H9 (cell line): ENCODE measurements at regions not wholly inside any gene's neighbourhood (a gene's known extent, or its start where the extent isn't known, plus 50 kb on each side); places are given as distances from the start of the nearest gene placed in this dataset.

Source experiments
- DNase-seq: peaks from one replicate; pipeline ENCODE4 v3.0.0-alpha.2; 2017
- H2AFZ ChIP-seq: one replicate; pipeline ENCODE4 v1.6.1; 2013; ENCODE audit warnings: mild to moderate bottlenecking, low read length, control low read depth, moderate library complexity
- H2AK5ac ChIP-seq: 2 replicates; pipeline ENCODE4 v1.6.1; 2013; ENCODE audit warnings: low read length, control low read depth, mixed read lengths; ENCODE audit not compliant: insufficient read length
- H2BK120ac ChIP-seq: one replicate; pipeline ENCODE4 v1.6.1; 2013; ENCODE audit warnings: low read depth, mild to moderate bottlenecking, low read length, control low read depth, inconsistent platforms; ENCODE audit not compliant: poor library complexity, severe bottlenecking
- H2BK12ac ChIP-seq: 2 replicates; pipeline ENCODE4 v1.6.1; 2013; ENCODE audit warnings: low read length, control low read depth, mixed read lengths, low read depth; ENCODE audit not compliant: insufficient read length
- H2BK15ac ChIP-seq: 2 replicates; pipeline ENCODE4 v1.6.1; 2013; ENCODE audit warnings: low read depth, low read length, control low read depth
- H2BK20ac ChIP-seq: one replicate; pipeline ENCODE4 v1.6.1; 2013; ENCODE audit warnings: low read depth, mild to moderate bottlenecking, low read length, control low read depth, inconsistent platforms; ENCODE audit not compliant: poor library complexity, severe bottlenecking
- H2BK5ac ChIP-seq: 2 replicates; pipeline ENCODE4 v1.6.1; 2013; ENCODE audit warnings: low read length, control low read depth, mixed read lengths; ENCODE audit not compliant: insufficient read length
- H3K14ac ChIP-seq: 2 replicates; pipeline ENCODE4 v1.6.1; 2013; ENCODE audit warnings: low read length, control low read depth; ENCODE audit not compliant: insufficient read depth
- H3K18ac ChIP-seq: 2 replicates; pipeline ENCODE4 v1.6.1; 2013; ENCODE audit warnings: low read depth, mild to moderate bottlenecking, mixed read lengths, low read length, control low read depth; ENCODE audit not compliant: insufficient read length
- H3K23ac ChIP-seq: 2 replicates; pipeline ENCODE4 v1.6.1; 2013; ENCODE audit warnings: low read length, control low read depth, mixed read lengths, low read depth; ENCODE audit not compliant: insufficient read length
- H3K23me2 ChIP-seq: 2 replicates; pipeline ENCODE4 v1.6.1; 2013; ENCODE audit warnings: low read depth, mild to moderate bottlenecking, mixed read lengths, low read length, control low read depth; ENCODE audit not compliant: insufficient read length, poor library complexity, severe bottlenecking
- H3K27ac ChIP-seq: 2 replicates; pipeline ENCODE4 v1.5.1; 2013; ENCODE audit warnings: low read length, control low read depth, mixed read lengths, low read depth; ENCODE audit not compliant: insufficient read length
- H3K27me3 ChIP-seq: 2 replicates; pipeline ENCODE4 v1.6.1; 2013; ENCODE audit warnings: low read length, control low read depth, inconsistent platforms; ENCODE audit not compliant: insufficient read depth
- H3K4ac ChIP-seq: 2 replicates; pipeline ENCODE4 v1.6.1; 2013; ENCODE audit warnings: low read depth, mild to moderate bottlenecking, control low read depth, inconsistent platforms, low read length, moderate library complexity
- H3K4me1 ChIP-seq: 2 replicates; pipeline ENCODE4 v1.6.1; 2013; ENCODE audit warnings: low read length, control low read depth, inconsistent platforms; ENCODE audit not compliant: insufficient read depth
- H3K4me2 ChIP-seq: 2 replicates; pipeline ENCODE4 v1.6.1; 2013; ENCODE audit warnings: low read length, control low read depth, mixed read lengths; ENCODE audit not compliant: insufficient read length, insufficient read depth
- H3K56ac ChIP-seq: 2 replicates; pipeline ENCODE4 v1.6.1; 2013; ENCODE audit warnings: low read depth, mild to moderate bottlenecking, mixed read lengths, low read length, control low read depth; ENCODE audit not compliant: insufficient read length
- H3K79me1 ChIP-seq: 2 replicates; pipeline ENCODE4 v1.6.1; 2013; ENCODE audit warnings: low read depth, mild to moderate bottlenecking, moderate library complexity, low read length, control low read depth, inconsistent platforms; ENCODE audit not compliant: insufficient read depth, poor library complexity, severe bottlenecking
- H3K79me2 ChIP-seq: 2 replicates; pipeline ENCODE4 v1.6.1; 2013; ENCODE audit warnings: low read length, control low read depth, inconsistent platforms; ENCODE audit not compliant: insufficient read depth
- H3K9ac ChIP-seq: 2 replicates; pipeline ENCODE4 v1.6.1; 2013; ENCODE audit warnings: low read length, control low read depth, mixed read lengths; ENCODE audit not compliant: insufficient read length; ENCODE audit errors: extremely low read depth
- H3K9me3 ChIP-seq: one replicate; pipeline ENCODE4 v1.6.1; 2013; ENCODE audit warnings: low read depth, low read length, inconsistent platforms; ENCODE audit not compliant: control insufficient read depth
- H3T11ph ChIP-seq: one replicate; pipeline ENCODE4 v1.6.1; 2013; ENCODE audit warnings: mild to moderate bottlenecking, low read length, control low read depth, inconsistent platforms
- H4K20me1 ChIP-seq: one replicate; pipeline ENCODE4 v1.6.1; 2013; ENCODE audit not compliant: control insufficient read depth, insufficient read length, insufficient read depth
- H4K5ac ChIP-seq: 2 replicates; pipeline ENCODE4 v1.6.1; 2013; ENCODE audit warnings: low read depth, mild to moderate bottlenecking, mixed read lengths, low read length, control low read depth; ENCODE audit not compliant: insufficient read length
- H4K8ac ChIP-seq: replicated peaks from 2 replicates; pipeline ENCODE4 v1.6.1; 2013; ENCODE audit warnings: low read length, control low read depth, mixed read lengths, low read depth; ENCODE audit not compliant: insufficient read length
- H4K91ac ChIP-seq: 2 replicates; pipeline ENCODE4 v1.6.1; 2013; ENCODE audit warnings: low read depth, mild to moderate bottlenecking, moderate library complexity, mixed read lengths, low read length, control low read depth; ENCODE audit not compliant: insufficient read length
- H3K27ac Mint-ChIP-seq, 3 experiments: 2 replicates in 2 of 3; 3 replicates in 1 of 3; pipeline ENCODE4 v1.8.0; 2020 to 2021; ENCODE audit warnings: mixed read lengths in 3 of 3, mild to moderate bottlenecking in 1 of 3, moderate library complexity in 1 of 3
- H3K27me3 Mint-ChIP-seq: 2 replicates; pipeline ENCODE4 v1.8.0; 2021; ENCODE audit warnings: low read depth, mild to moderate bottlenecking, moderate library complexity, mixed read lengths
- H3K36me3 Mint-ChIP-seq, 3 experiments: 2 replicates in 2 of 3; 3 replicates in 1 of 3; pipeline ENCODE4 v1.8.0; 2020 to 2021; ENCODE audit warnings: low read depth in 3 of 3, mixed read lengths in 3 of 3; ENCODE audit not compliant: insufficient read depth in 1 of 3
- H3K4me1 Mint-ChIP-seq, 2 experiments: 2 replicates each; pipeline ENCODE4 v1.8.0; 2020; ENCODE audit warnings: mixed read lengths in 2 of 2
- H3K4me3 Mint-ChIP-seq, 2 experiments: 2 replicates in 1 of 2; 3 replicates in 1 of 2; pipeline ENCODE4 v1.8.0; 2020 to 2021; ENCODE audit warnings: mild to moderate bottlenecking in 2 of 2, mixed read lengths in 2 of 2, moderate library complexity in 1 of 2
- H3K9me3 Mint-ChIP-seq, 2 experiments: 2 replicates in 1 of 2; 3 replicates in 1 of 2; pipeline ENCODE4 v1.8.0; 2020; ENCODE audit warnings: mild to moderate bottlenecking in 2 of 2, mixed read lengths in 2 of 2, moderate library complexity in 1 of 2
- WGBS: extraction: QIAGEN DNeasy Blood & Tissue Kit; methylation state at CpG from one replicate; pipeline ENCODE4 v1.1.7; 2013; ENCODE audit warnings: missing lambda C conversion rate, low lambda C conversion rate, mixed read lengths; ENCODE audit not compliant: insufficient read length; ENCODE audit errors: extremely low coverage; 5-methylcytosine and 5-hydroxymethylcytosine counted together
- TF ChIP-seq, protein P1 (sequence below): fragments of 200-600 bp; sonication (generic); conservative IDR thresholded peaks from 3 replicates; pipeline ENCODE4 v1.8.0; 2021; ENCODE audit warnings: antibody characterized with exemption, mild to moderate bottlenecking

DNA sequence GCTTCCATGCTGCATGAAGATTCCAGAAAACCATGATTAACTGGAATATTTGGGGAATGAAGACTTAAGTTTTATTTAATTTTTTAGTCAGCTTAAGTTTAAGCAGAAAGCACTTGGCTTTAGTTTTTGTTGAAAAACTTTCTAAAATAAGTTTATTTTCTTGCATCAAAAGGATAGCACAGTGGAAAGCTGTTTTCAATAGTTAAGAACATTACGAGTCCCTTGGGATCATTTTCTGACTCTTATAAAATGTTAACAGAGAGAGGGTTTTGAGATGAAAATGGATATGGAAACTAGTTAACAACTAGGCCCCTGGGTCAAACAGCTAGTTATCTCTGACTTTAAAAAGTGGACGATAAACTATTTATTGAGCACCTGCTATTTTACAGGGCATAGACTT, 181.9 kb upstream of the SLC38A2 start:
- Histone ChIP-seq H3K4ac (no peak overlapping the region), H3K9me3 (no peaks in the 10 kb centered on the region), H4K91ac (no peak overlapping the region), H3K9ac (no peak overlapping the region), H2BK12ac (no peak overlapping the region), H3K27me3 (peaks cover 2% of the 10 kb centered on the region; the same call in 1 of the 2 replicates), H4K5ac (no peak overlapping the region), H3K23ac (no peak overlapping the region), H3K14ac (no peak overlapping the region), H2BK120ac (no peak overlapping the region), H3K4me1 (no peaks in the 10 kb centered on the region), H3K79me1 (no peaks in the 10 kb centered on the region), H4K20me1 (no peaks in the 10 kb centered on the region), H3K4me2 (no peak overlapping the region), H3K27ac (no peak overlapping the region), H2AK5ac (no peak overlapping the region), H2BK15ac (no peak overlapping the region), H3K79me2 (no peaks in the 10 kb centered on the region), H3K18ac (no peak overlapping the region), H2BK20ac (no peak overlapping the region), H4K8ac (no peak overlapping the region), H3K23me2 (no peaks in the 10 kb centered on the region), H2AFZ (no peak overlapping the region), H2BK5ac (no peak overlapping the region), H3K56ac (no peak overlapping the region), H3T11ph (no peak overlapping the region)
- no peaks in the 10 kb centered on the region for H3K27me3 Mint-ChIP-seq
- H3K9me3 Mint-ChIP-seq, result no peaks in the 10 kb centered on the region
- H3K4me1 Mint-ChIP-seq, result peaks cover 0 to 9% of the 10 kb centered on the region in 2 experiments; a peak in 3 of 4 replicates
- H3K4me3 Mint-ChIP-seq, result no peak overlapping the region
- TF ChIP-seq, protein P1, sequence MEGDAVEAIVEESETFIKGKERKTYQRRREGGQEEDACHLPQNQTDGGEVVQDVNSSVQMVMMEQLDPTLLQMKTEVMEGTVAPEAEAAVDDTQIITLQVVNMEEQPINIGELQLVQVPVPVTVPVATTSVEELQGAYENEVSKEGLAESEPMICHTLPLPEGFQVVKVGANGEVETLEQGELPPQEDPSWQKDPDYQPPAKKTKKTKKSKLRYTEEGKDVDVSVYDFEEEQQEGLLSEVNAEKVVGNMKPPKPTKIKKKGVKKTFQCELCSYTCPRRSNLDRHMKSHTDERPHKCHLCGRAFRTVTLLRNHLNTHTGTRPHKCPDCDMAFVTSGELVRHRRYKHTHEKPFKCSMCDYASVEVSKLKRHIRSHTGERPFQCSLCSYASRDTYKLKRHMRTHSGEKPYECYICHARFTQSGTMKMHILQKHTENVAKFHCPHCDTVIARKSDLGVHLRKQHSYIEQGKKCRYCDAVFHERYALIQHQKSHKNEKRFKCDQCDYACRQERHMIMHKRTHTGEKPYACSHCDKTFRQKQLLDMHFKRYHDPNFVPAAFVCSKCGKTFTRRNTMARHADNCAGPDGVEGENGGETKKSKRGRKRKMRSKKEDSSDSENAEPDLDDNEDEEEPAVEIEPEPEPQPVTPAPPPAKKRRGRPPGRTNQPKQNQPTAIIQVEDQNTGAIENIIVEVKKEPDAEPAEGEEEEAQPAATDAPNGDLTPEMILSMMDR, result no peak
- peaks cover 0 to 2% (median 0%) of the 10 kb centered on the region in 3 experiments; a peak in 3 of 7 replicates for H3K36me3 Mint-ChIP-seq
- WGBS, result no CpG with 5 or more reads among the region's 2 CpGs
- H3K27ac Mint-ChIP-seq, result no peak overlapping the region
- DNase-seq, result no peak
